GM04504 (cell line): ENCODE measurements at regions not wholly inside any gene's neighbourhood (a gene's known extent, or its start where the extent isn't known, plus 50 kb on each side); places are given as distances from the start of the nearest gene placed in this dataset.
A peak's percentile ranks its signal among the peaks of the same experiment; 100 is the strongest.
"Not testable (repeated sequence)": the region's sequence is repeated elsewhere in the genome, so short reads cannot be mapped to it uniquely, and the experiment has no call there.

Source experiments
- DNase-seq: peaks from one replicate; pipeline ENCODE4 v3.0.0-alpha.2; 2012; ENCODE audit warnings: low read depth

GRCh38 chr13:109323338-109323737 is 463.0 kb downstream of the IRS2 start:
- DNase-seq, result no peak

- no peak for DNase-seq
Observed at GRCh38 chr13:109318945-109319590, 467.3 kb downstream of the IRS2 start.

- DNase-seq, result no peak
Observed at GRCh38 chr13:109315481-109315880, 470.9 kb downstream of the IRS2 start.

GRCh38 chr13:109314101-109314500 is 472.3 kb downstream of the IRS2 start:
- no peak for DNase-seq

GRCh38 chr13:109312399-109312798 is 474.0 kb downstream of the IRS2 start:
- DNase-seq, result no peak

GRCh38 chr13:109311431-109311976 is 474.9 kb downstream of the IRS2 start:
- DNase-seq, result not testable (repeated sequence)

- no peak for DNase-seq
Observed at GRCh38 chr13:109309625-109310363, 476.6 kb downstream of the IRS2 start.

GRCh38 chr13:109307027-109307426 is 479.4 kb downstream of the IRS2 start:
- no peak for DNase-seq

GRCh38 chr13:109301726-109302125 is 484.7 kb downstream of the IRS2 start:
- DNase-seq, result no peak

GRCh38 chr13:109301276-109301675 is 485.1 kb downstream of the IRS2 start:
- DNase-seq, result no peak

GRCh38 chr13:109297628-109298027 is 488.8 kb downstream of the IRS2 start:
- DNase-seq, result peak; percentile 80

- DNase-seq, result no peak
Observed at GRCh38 chr13:109293166-109293565, 493.2 kb downstream of the IRS2 start.

GRCh38 chr13:109288151-109288709 is 498.2 kb downstream of the IRS2 start:
- no peak for DNase-seq

- no peak for DNase-seq
Observed at GRCh38 chr13:109287553-109287952, 498.8 kb downstream of the IRS2 start.

GRCh38 chr13:109285586-109285985 is 500.8 kb downstream of the IRS2 start:
- DNase-seq, result no peak

- DNase-seq, result no peak
Observed at GRCh38 chr13:109281903-109282635, 504.3 kb downstream of the IRS2 start.

- no peak for DNase-seq
Observed at GRCh38 chr13:109281017-109281902, 505.1 kb downstream of the IRS2 start.

- no peak for DNase-seq
Observed at GRCh38 chr13:109276261-109276660, 510.1 kb downstream of the IRS2 start.

GRCh38 chr13:109275852-109276251 is 510.5 kb downstream of the IRS2 start:
- DNase-seq, result no peak

- no peak for DNase-seq
Observed at GRCh38 chr13:109275139-109275745, 511.1 kb downstream of the IRS2 start.
